SH-SY5Y (cell line): ENCODE measurements at regions not wholly inside any gene's neighbourhood (a gene's known extent, or its start where the extent isn't known, plus 50 kb on each side); places are given as distances from the start of the nearest gene placed in this dataset.

Experiments used
- GATA2 ChIP-seq: IDR thresholded peaks from 2 replicates; pipeline ENCODE4 v1.6.1; 2011; ENCODE audit warnings: mild to moderate bottlenecking, low read depth, low read length
- GATA3 ChIP-seq: IDR thresholded peaks from 2 replicates; pipeline ENCODE4 v1.6.1; 2011; ENCODE audit warnings: low read depth, mild to moderate bottlenecking, low read length, moderate library complexity

- TF ChIP-seq GATA2, result peak; percentile 78
- peak; percentile 65 for TF ChIP-seq GATA3
These were observed 265.4 kb upstream of the CCDC54 start for GRCh38 chr3:107111872-107112271.
